ENCODE measurements at regions not wholly inside any gene's neighbourhood (a gene's known extent, or its start where the extent isn't known, plus 50 kb on each side); places are given as distances from the start of the nearest gene placed in this dataset.

DNA sequence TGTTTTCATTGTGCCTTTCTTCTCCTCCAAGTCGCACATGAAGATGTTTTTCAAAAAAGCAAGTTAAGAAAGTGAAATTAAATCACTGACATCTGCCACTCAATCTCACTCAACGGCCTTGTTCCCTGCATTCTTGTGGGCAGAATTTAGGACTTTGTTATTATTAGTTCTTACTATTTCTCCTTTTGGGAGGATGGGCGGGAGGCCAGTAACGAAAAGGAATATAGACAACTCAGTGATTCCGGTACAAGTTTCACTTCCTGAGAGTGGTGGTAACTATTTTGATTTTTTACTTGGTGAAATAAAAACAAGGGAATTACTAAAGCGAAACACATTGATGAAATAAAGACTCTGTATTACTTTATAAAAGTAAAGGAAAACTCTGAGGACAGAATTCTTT is 231.9 kb upstream of the HABP2 start:
- TF ChIP-seq EZH2 (optimal IDR thresholded peaks at IDR 0.05; ENCODE audit: low read depth, low read length) (no peak), CTCF (IDR thresholded peaks at IDR 0.05; ENCODE audit: low read length) (no peak), EZH2phosphoT487 (IDR thresholded peaks at IDR 0.05; ENCODE audit: low read length) (no peak)

All from MM.1S (cell line).